ENCODE measurements at regions not wholly inside any gene's neighbourhood (a gene's known extent, or its start where the extent isn't known, plus 50 kb on each side); places are given as distances from the start of the nearest gene placed in this dataset.

GRCh38 chr7:52283335-52283734 is 752.1 kb upstream of the POM121L12 start:
- Histone ChIP-seq H3K9me3 (no peaks in the 10 kb centered on the region), H3K4me1 (no peaks in the 10 kb centered on the region), H3K27me3 (no peaks in the 10 kb centered on the region), H3K27ac (no peak overlapping the region), H3K4me3 (no peak overlapping the region), H3K36me3 (no peaks in the 10 kb centered on the region)
- intact Hi-C loops (cut with DNase I): no loop called here
- WGBS (ENCODE audit: insufficient coverage, low coverage, low lambda C conversion rate, missing lambda C conversion rate): 47% methylated on average over 3 of the region's 3 CpGs
- no peak for TF ChIP-seq POLR2A (IDR thresholded peaks at IDR 0.05)
- TF ChIP-seq, protein P1, sequence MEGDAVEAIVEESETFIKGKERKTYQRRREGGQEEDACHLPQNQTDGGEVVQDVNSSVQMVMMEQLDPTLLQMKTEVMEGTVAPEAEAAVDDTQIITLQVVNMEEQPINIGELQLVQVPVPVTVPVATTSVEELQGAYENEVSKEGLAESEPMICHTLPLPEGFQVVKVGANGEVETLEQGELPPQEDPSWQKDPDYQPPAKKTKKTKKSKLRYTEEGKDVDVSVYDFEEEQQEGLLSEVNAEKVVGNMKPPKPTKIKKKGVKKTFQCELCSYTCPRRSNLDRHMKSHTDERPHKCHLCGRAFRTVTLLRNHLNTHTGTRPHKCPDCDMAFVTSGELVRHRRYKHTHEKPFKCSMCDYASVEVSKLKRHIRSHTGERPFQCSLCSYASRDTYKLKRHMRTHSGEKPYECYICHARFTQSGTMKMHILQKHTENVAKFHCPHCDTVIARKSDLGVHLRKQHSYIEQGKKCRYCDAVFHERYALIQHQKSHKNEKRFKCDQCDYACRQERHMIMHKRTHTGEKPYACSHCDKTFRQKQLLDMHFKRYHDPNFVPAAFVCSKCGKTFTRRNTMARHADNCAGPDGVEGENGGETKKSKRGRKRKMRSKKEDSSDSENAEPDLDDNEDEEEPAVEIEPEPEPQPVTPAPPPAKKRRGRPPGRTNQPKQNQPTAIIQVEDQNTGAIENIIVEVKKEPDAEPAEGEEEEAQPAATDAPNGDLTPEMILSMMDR (IDR thresholded peaks at IDR 0.05): no peak
- ATAC-seq (no peak), DNase-seq (no peak)

- DNase-seq (peak in 2 of 3 donors; percentile 33 to 62), ATAC-seq (peak; percentile 75 to 85 (median 80))
- WGBS (ENCODE audit: insufficient coverage, low coverage, low lambda C conversion rate, missing lambda C conversion rate): 85% methylated on average over 21 of the region's 60 CpGs
Observed at GRCh38 chr7:52273685-52274610, 761.5 kb upstream of the POM121L12 start.

GRCh38 chr7:52271703-52272102 is 763.7 kb upstream of the POM121L12 start:
- no peaks in the 10 kb centered on the region for H3K9me3 ChIP-seq
- no peaks in the 10 kb centered on the region for H3K36me3 ChIP-seq
- DNase-seq (no peak), ATAC-seq (no peak)
- H3K4me3 ChIP-seq: no peak overlapping the region
- H3K4me1 ChIP-seq: no peaks in the 10 kb centered on the region
- no peaks in the 10 kb centered on the region for H3K27me3 ChIP-seq
- WGBS (ENCODE audit: insufficient coverage, low coverage, low lambda C conversion rate, missing lambda C conversion rate): 73% methylated on average over 2 of the region's 3 CpGs
- TF ChIP-seq POLR2A (IDR thresholded peaks at IDR 0.05): no peak
- TF ChIP-seq, protein P1 (IDR thresholded peaks at IDR 0.05): no peak
- intact Hi-C loops (cut with DNase I): no loop called here
- no peak overlapping the region for H3K27ac ChIP-seq

More at GRCh38 chr7:52273685-52274610, 761.5 kb upstream of the POM121L12 start:
- Histone ChIP-seq H3K27me3 (no peaks in the 10 kb centered on the region), H3K4me3 (peak overlapping the region in 2 of 3 donors; percentile 4 to 18), H3K4me1 (no peaks in the 10 kb centered on the region), H3K9me3 (no peaks in the 10 kb centered on the region), H3K27ac (peak overlapping the region in 2 of 3 donors; percentile 18 to 26), H3K36me3 (no peaks in the 10 kb centered on the region)
- intact Hi-C loops (cut with DNase I): no loop called here
- TF ChIP-seq, protein P1 (IDR thresholded peaks at IDR 0.05): no peak
- TF ChIP-seq POLR2A (IDR thresholded peaks at IDR 0.05): no peak

DNA sequence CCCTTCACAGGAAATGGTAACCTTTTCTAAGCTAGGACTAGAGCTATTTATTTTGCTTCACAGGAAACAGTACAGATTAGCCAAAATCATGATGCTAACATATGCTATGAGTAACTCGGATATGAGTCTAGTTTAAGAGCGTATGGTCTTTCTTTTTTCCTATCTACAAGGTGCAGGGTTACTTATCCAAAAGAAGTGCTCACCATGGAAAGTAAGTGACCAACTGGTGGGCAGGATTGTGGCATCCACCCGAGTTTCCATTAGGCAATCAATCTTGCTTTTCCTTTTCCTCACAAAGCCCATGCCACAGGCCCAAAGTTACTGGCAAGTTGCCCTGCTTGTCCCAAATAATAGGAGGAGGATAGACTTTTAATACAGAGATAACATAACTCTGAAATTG is 765.1 kb upstream of the POM121L12 start:
- H3K4me1 ChIP-seq: no peaks in the 10 kb centered on the region
- no peaks in the 10 kb centered on the region for H3K36me3 ChIP-seq
- ATAC-seq (no peak), DNase-seq (no peak)
- 45% methylated on average over 3 of the region's 3 CpGs for WGBS (ENCODE audit: insufficient coverage, low coverage, low lambda C conversion rate, missing lambda C conversion rate)
- H3K27me3 ChIP-seq: no peaks in the 10 kb centered on the region
- TF ChIP-seq, protein P1 (IDR thresholded peaks at IDR 0.05): no peak
- no peak for TF ChIP-seq POLR2A (IDR thresholded peaks at IDR 0.05)
- intact Hi-C loops (cut with DNase I): no loop called here
- H3K27ac ChIP-seq: no peak overlapping the region
- H3K4me3 ChIP-seq: no peak overlapping the region
- H3K9me3 ChIP-seq: no peaks in the 10 kb centered on the region

Measured in right lobe of liver (tissue), 6 donors.